Stimulated activated CD8-positive, alpha-beta memory T cell treated with anti-CD3 and anti-CD28 coated beads, Interleukin-12 subunit alpha, Interleukin-12 subunit beta, amount 100 ng/mL, for 4 hours (primary cell): ENCODE measurements at regions not wholly inside any gene's neighbourhood (a gene's known extent, or its start where the extent isn't known, plus 50 kb on each side); places are given as distances from the start of the nearest gene placed in this dataset.
"Not testable (repeated sequence)": the region's sequence is repeated elsewhere in the genome, so short reads cannot be mapped to it uniquely, and the experiment has no call there.

Experiments used
- DNase-seq: peaks from one replicate; pipeline ENCODE4 v3.0.0-alpha.2; 2020; ENCODE audit warnings: low read depth

GRCh38 chr12:46669720-46670119 lies 156.1 kb downstream of the SLC38A4 start:
- no peak for DNase-seq

DNA sequence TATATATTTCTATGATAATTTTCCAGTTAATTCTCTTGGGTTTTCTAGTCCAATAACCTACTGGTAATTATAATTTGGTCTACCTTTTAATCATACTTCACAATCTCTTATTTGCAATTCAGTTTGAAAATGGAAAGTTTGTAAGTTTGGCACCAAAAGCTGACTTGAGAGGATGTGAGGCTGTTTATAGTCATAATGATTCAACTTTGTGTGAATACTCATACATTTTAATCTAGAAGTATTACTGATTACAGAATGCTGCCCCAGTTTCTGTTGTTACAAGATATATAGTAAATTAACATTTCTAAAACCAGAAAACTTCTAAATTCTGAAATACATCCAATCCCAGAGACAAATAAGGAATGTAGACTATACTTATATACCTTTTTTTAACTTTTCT lies 158.2 kb downstream of the SLC38A4 start:
- DNase-seq, result no peak

- DNase-seq, result no peak
These were observed 161.0 kb downstream of the SLC38A4 start for GRCh38 chr12:46664761-46665287.

GRCh38 chr12:46663318-46663717 lies 162.5 kb downstream of the SLC38A4 start:
- no peak for DNase-seq

GRCh38 chr12:46661110-46661845 lies 164.5 kb downstream of the SLC38A4 start:
- no peak for DNase-seq

DNA sequence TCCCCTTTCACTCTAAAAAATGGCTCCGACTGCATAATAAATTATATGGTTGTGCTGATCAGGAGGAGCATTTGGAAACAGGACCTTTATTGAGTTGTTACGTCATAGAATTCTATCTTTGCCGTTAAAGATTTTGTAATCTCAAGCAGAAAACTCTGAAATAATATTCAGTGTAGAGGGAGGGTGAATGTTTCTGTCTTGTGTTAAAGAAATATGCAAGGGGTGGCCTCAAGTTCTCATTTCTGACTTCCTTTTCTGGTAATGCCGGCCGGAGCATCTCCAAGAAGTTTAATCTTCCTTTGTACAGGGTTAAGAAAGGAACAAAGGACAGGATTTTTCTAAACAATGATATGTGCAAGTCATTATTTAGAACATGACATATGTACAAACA lies 165.1 kb downstream of the SLC38A4 start:
- DNase-seq, result no peak

GRCh38 chr12:46660276-46660675 lies 165.5 kb downstream of the SLC38A4 start:
- DNase-seq, result no peak

GRCh38 chr12:46659824-46660223 lies 166.0 kb downstream of the SLC38A4 start:
- no peak for DNase-seq

DNA sequence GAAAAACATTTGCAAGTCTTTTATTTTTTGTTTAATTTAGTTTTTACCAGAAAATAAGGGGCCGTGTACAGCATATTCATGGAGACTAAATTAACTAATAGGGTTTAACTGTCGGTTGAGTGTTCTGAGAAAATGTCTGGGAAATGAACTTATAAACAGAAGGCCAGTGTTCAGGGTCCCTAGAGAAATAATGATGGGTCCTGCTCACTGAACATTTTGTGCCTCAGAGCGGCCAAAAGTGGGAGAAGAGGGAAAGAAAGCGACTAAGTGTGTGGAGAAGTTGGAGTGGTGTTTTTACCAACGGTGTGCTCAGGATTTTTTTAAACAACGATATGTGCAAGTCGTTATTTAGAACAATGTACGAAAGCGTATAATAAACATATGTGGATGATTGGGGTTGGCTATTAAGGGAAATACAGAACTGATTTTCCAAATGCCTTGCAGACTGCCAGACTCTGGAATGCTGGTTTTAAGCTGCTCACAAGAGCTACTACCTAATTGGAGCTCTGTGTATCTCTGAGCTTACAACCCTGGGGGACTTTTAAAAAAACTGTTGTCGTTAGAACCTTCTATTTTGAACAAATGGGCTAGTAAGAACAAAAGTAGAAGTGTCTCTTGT lies 166.7 kb downstream of the SLC38A4 start:
- DNase-seq, result no peak

DNA sequence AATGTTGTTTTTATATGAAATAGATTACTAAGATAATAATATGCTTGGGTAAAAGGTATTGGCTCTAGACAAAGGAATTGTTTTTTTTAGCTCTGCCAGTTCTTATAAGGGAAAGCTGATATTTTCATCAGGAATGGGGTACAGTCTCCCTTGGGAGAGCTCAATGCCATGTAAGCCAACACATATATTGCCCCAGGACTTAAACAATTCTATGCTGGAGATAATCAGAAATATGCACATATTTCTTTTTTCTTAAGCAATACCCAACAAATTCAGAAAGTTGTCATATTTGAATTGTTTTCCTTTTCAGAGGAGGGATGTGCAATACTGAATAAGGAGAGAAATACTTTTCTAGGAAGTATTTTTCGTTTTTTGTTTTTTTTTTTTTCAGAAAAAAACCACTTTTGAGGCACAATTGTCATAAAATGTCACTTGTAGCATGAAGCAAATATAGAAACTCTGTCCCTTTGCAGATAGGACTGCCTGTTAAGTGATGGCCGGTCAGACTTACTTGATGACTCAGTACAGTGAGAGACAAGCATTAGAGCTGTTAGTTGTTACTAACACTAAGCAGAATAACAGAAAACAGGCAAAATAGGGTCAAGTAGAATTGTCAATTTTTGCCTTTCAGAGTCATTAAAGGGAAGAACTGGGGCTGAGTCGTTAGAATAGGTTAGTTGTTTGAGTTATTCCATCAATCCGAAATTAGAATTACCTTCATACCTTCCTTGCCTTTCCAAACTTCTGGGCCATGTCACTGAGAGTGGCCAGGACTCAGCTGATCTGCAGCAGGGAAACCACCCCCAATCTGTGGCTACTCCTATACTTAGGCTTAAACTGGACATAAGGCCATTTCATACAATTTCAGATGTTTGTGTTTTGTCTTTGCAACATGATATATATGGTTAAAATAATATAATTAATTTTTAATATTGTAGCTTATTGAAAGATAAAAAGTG lies 168.1 kb downstream of the SLC38A4 start:
- DNase-seq, result no peak

GRCh38 chr12:46655984-46656383 lies 169.8 kb downstream of the SLC38A4 start:
- not testable (repeated sequence) for DNase-seq

DNA sequence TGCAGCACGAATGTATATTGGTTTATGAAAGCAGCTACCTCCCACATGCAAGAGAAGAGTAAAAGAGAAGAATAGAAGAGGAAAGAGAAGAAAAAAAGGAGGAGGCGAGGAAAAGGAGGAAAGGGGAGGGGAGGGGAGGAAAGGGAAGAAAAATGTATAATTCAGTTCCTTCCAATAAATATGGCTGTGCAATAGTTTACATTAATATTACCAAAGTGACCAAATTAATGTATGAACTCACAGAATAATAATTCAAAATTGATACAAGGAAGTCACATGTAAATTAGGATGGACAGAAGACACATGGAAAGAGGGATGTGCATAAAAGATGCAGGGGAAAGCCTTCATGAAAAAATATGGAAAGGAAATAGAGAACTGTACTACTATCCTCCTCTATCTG lies 172.5 kb downstream of the SLC38A4 start:
- DNase-seq, result no peak

DNA sequence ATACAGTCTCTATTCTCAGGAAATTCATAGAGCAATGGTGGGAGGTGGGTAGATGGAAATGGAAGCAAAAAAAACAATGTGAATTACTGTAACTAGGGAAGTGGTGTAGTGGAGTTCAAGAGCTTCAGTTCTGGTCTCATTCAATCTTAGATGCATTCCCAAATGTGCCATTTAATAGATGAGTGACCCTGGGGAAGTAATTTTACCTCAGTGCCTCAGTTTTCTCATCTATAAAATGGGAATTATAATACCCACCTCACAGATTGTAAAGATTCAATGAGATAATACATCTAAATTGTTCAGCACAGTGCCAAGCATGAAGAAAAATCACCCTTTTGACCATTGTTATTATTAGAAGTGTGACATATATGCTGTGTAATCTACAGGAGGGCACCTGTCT lies 173.1 kb downstream of the SLC38A4 start:
- DNase-seq, result no peak

DNA sequence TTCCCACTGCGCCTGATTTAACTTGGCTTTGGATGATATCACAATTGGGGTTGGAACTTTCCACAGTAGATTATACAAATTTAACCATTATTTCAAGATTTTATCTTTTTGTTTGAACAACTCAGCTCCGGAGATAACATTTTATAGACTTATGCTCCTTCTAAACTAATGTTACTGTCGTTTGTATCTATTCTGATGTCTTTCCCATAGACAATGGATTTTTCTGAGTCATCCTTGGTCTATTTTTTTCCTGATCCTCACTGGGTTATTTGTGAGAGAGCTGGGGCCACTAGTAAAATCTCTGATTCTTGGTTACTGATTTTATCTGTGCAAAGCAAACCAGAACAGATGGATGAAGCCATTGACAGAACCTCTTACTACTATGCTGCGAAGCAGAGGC lies 175.1 kb downstream of the SLC38A4 start:
- no peak for DNase-seq

GRCh38 chr12:46649433-46649832 lies 176.4 kb downstream of the SLC38A4 start:
- no peak for DNase-seq

DNA sequence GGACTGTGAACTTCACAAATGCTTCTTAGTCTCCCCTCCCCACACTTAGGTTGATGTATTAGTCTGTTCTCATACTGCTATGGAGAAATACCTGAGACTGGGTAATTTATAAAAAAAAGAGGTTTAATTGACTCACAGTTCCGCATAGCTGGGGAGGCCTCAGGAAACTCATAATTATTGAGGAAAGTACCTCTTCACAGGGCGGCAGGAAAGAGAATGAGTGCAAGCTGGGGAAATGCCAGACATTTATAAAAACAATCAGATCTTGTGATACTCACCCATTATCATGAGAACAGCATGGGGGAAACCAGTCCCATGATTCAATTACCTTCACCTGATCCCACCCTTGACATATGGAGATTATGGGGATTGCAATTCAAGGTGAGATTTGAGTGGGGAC lies 178.8 kb downstream of the SLC38A4 start:
- no peak for DNase-seq

- DNase-seq, result not testable (repeated sequence)
These were observed 184.1 kb downstream of the SLC38A4 start for GRCh38 chr12:46641649-46642048.

GRCh38 chr12:46635818-46636217 lies 190.0 kb downstream of the SLC38A4 start:
- DNase-seq, result no peak

DNA sequence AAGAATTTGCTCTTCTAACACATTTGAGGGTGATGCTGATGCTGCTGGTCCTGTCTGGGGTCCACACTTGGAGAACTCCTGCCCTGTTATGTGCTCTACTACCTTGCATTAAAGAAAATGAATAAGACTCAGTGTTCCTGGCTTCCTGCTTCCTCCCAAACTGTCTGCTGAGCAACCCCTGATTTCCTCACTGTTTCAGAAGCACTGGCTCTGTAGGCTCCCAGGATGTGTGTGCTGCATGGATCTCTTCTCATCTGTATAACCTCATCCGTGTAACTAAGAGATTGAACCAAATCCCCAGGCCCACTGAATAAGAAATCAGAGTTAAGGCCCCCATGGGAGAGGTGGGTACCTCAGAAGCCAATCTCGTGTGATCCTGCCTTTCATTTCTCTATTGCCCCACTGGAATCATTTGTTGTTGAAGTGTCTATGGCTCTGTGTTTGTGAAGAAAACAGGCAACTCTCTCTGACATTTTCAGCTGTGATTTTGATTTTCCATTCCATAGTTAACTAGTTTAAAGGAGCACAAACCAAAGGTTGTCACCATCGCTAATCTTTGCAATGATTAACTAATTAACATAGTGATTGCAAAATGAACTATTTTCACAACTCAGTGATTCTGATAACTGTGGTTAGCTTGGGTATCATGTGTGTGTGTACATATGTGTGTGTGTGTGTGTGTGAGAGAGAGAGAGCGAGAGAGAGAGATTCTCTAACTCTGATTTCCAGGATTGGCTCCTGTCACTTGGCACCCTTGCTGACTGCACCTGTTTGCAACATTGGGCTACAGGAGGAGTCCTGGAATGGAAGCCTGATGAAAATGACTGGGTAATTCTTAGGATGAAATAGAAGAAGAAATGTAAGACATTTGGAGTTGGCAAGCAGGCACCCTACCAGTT lies 196.2 kb downstream of the SLC38A4 start:
- no peak for DNase-seq

DNA sequence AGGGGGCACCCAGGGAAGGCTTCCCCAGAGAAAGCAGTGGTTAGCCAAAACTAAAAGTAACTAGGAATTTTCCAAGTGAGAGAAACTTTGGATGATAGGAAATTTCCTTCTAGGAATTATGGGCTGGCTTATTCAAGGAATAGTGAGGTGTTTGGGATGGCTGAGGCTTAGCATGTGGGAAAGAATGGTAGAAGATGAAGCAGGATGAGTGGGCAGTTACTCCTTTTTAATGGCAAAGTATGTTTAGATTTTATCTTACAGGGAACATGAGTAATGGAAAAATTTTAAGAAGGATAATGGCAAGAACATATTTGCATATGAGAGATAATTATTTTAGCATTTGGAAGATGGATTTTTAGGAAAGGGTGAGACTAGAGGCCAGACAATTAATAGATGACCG lies 197.6 kb downstream of the SLC38A4 start:
- DNase-seq, result no peak

- no peak for DNase-seq
These were observed 198.1 kb downstream of the SLC38A4 start for GRCh38 chr12:46627686-46628085.
